ENCODE measurements at regions not wholly inside any gene's neighbourhood (a gene's known extent, or its start where the extent isn't known, plus 50 kb on each side); places are given as distances from the start of the nearest gene placed in this dataset.

DNA sequence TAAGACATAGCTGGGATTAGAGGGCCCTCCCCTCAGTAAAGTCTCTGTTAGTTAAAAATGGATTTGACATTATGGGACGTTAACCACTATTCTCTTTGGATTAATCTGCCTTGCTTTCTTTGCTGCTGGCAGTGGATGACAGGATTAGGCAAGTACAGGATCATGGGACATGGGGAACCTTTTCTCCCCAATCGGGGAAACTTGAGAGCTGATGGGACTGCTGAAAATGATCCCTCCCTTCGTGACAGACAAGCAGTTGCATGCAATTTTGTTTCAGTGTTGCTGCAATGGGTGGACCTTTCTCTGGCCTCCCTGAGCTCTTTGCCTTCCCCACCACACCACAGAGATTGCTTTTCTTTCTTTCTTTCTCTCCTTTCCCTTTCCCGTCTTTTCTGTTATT lies 120.2 kb upstream of the BANK1 start:
- H2AFZ ChIP-seq (ENCODE audit: low read length, unreplicated experiment): no peak overlapping the region
- H3K4me1 ChIP-seq (ENCODE audit: control insufficient read depth, insufficient read depth, low read length, unreplicated experiment): peaks cover 3% of the 10 kb centered on the region
- H3K79me2 ChIP-seq (ENCODE audit: control insufficient read depth, insufficient read depth, low read length, unreplicated experiment): no peaks in the 10 kb centered on the region
- H3K36me3 ChIP-seq (ENCODE audit: insufficient read depth, low read length): no peaks in the 10 kb centered on the region
- H3K27me3 ChIP-seq (ENCODE audit: insufficient read depth, low read length): no peaks in the 10 kb centered on the region
- H3K27ac ChIP-seq (ENCODE audit: low read depth, low read length): no peak overlapping the region
- no peak overlapping the region for H3K4me3 ChIP-seq (ENCODE audit: low read depth, low read length)

DNA sequence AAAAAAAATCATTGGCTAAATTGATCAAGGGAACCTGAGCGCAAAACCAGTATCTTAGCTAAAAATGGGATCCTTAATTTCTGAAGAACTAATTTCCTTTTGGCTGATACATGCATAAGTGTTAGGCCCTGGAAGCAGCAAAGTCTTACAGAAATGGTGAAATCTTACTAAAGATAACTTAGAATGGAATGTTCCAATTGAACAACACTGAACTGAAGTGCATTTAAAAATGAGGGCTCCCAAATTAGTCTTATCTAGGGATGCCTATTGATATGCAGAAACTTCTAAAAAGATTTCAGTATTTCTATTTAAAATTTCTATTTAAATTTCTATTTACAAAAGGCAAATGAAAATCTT lies 120.7 kb upstream of the BANK1 start:
- H3K4me3 ChIP-seq (ENCODE audit: low read depth, low read length): no peak overlapping the region
- no peaks in the 10 kb centered on the region for H3K79me2 ChIP-seq (ENCODE audit: control insufficient read depth, insufficient read depth, low read length, unreplicated experiment)
- no peaks in the 10 kb centered on the region for H3K27me3 ChIP-seq (ENCODE audit: insufficient read depth, low read length)
- no peak overlapping the region for H2AFZ ChIP-seq (ENCODE audit: low read length, unreplicated experiment)
- peaks cover 3% of the 10 kb centered on the region for H3K4me1 ChIP-seq (ENCODE audit: control insufficient read depth, insufficient read depth, low read length, unreplicated experiment)
- H3K27ac ChIP-seq (ENCODE audit: low read depth, low read length): no peak overlapping the region
- H3K36me3 ChIP-seq (ENCODE audit: insufficient read depth, low read length): no peaks in the 10 kb centered on the region

DNA sequence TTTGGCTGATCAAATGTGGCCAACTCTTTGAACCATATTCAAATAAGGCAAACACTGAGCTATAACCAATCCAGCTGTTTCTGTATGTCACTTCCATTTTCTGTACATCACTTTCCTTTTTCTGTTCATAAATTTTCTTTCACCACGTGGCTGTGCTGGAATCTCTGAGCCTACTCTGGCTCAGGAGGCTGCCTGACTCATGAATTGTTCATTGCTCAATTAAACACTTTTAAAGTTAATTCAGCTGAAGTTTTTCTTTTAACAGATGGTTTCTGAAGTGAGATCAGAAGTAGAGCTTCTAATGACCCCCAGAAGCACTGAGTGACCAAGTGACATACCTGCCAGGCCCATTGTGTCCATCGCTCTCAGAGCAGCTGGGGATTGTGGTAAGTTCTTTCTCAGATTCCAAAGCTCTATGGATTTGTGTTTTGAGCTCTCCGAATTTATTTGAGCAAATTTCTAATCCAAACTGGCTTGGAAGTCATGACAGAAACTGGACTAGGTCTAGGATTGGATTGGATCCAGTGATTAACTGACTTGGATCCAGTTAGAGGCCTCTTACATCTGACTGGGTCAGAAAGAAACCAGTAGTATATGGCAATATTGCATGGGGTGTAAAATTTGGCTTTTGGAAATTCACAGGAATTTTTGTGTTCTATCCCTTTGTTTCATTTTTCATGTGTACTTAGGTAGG lies 121.2 kb upstream of the BANK1 start:
- no peaks in the 10 kb centered on the region for H3K27me3 ChIP-seq (ENCODE audit: insufficient read depth, low read length)
- peaks cover 3% of the 10 kb centered on the region for H3K4me1 ChIP-seq (ENCODE audit: control insufficient read depth, insufficient read depth, low read length, unreplicated experiment)
- H2AFZ ChIP-seq (ENCODE audit: low read length, unreplicated experiment): peak overlapping the region; percentile 28
- no peaks in the 10 kb centered on the region for H3K79me2 ChIP-seq (ENCODE audit: control insufficient read depth, insufficient read depth, low read length, unreplicated experiment)
- no peak overlapping the region for H3K27ac ChIP-seq (ENCODE audit: low read depth, low read length)
- H3K36me3 ChIP-seq (ENCODE audit: insufficient read depth, low read length): no peaks in the 10 kb centered on the region
- H3K4me3 ChIP-seq (ENCODE audit: low read depth, low read length): no peak overlapping the region

DNA sequence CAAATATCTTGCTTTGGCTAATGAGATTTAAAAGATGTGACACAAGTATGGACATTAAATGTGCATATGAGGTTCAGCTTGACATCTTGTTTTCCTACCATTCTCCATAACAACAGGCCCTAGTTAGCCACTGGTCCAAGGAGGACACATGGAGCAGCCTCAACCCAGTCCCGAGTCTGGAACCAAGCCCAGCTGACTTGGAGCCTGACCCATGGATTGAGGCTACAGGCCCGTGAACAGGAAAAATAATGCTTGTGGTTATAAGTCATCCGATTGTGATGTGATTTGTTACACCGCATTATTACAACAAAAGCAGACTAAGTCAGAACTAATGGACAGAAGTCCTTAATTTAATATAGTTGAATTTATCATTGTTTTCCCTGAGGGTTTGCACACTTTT lies 123.2 kb upstream of the BANK1 start:
- H3K4me1 ChIP-seq (ENCODE audit: control insufficient read depth, insufficient read depth, low read length, unreplicated experiment): peaks cover 3% of the 10 kb centered on the region
- H3K4me3 ChIP-seq (ENCODE audit: low read depth, low read length): no peak overlapping the region
- no peak overlapping the region for H2AFZ ChIP-seq (ENCODE audit: low read length, unreplicated experiment)
- no peak overlapping the region for H3K27ac ChIP-seq (ENCODE audit: low read depth, low read length)
- H3K36me3 ChIP-seq (ENCODE audit: insufficient read depth, low read length): no peaks in the 10 kb centered on the region
- H3K27me3 ChIP-seq (ENCODE audit: insufficient read depth, low read length): no peaks in the 10 kb centered on the region
- no peaks in the 10 kb centered on the region for H3K79me2 ChIP-seq (ENCODE audit: control insufficient read depth, insufficient read depth, low read length, unreplicated experiment)

DNA sequence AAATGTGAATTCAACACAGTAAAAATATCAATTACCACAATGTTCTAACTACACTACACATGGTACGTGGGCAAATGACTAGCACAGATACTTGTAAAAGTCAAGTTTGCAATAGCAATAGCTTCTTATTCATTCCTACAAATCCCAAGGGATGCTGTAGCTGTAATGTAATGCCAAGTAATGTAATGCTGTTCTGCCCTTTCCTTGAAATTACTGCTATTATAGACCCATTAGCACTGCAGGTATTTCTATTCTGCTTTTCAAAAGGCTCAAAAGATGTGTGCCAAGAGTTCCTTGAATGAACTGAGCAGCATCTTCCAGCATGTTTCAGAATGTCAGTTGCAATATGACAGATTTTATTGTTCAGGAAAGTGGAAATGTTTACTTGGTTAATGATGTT lies 129.9 kb upstream of the BANK1 start:
- H3K4me3 ChIP-seq (ENCODE audit: low read depth, low read length): no peak overlapping the region
- no peaks in the 10 kb centered on the region for H3K27me3 ChIP-seq (ENCODE audit: insufficient read depth, low read length)
- no peaks in the 10 kb centered on the region for H3K36me3 ChIP-seq (ENCODE audit: insufficient read depth, low read length)
- peaks cover 4% of the 10 kb centered on the region for H3K4me1 ChIP-seq (ENCODE audit: control insufficient read depth, insufficient read depth, low read length, unreplicated experiment)
- H3K79me2 ChIP-seq (ENCODE audit: control insufficient read depth, insufficient read depth, low read length, unreplicated experiment): no peaks in the 10 kb centered on the region
- H2AFZ ChIP-seq (ENCODE audit: low read length, unreplicated experiment): no peak overlapping the region
- H3K27ac ChIP-seq (ENCODE audit: low read depth, low read length): no peak overlapping the region

DNA sequence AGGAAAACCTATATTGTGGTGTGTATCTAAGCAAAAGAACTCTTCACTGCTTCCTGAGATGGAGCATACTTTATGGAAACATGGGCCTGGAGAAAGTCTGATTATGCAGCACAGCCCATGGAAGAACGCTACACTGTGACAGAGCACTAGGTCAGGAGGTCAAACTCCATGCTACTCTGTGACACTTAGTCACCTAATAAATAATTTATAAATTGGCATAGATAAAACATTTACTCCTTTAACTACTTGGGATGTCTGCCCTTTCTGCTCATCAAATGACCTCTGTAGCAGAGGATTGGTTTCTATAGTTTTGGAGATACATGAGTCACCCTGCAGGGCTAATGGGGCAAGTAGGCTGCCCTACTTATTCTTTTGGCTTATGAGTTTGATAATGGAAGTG lies 134.7 kb upstream of the BANK1 start:
- Histone ChIP-seq H3K36me3 (ENCODE audit: insufficient read depth, low read length) (no peaks in the 10 kb centered on the region), H3K4me1 (ENCODE audit: control insufficient read depth, insufficient read depth, low read length, unreplicated experiment) (peaks cover 4% of the 10 kb centered on the region), H3K79me2 (ENCODE audit: control insufficient read depth, insufficient read depth, low read length, unreplicated experiment) (no peaks in the 10 kb centered on the region), H3K4me3 (ENCODE audit: low read depth, low read length) (no peak overlapping the region), H3K27me3 (ENCODE audit: insufficient read depth, low read length) (no peaks in the 10 kb centered on the region), H2AFZ (ENCODE audit: low read length, unreplicated experiment) (no peak overlapping the region), H3K27ac (ENCODE audit: low read depth, low read length) (no peak overlapping the region)

DNA sequence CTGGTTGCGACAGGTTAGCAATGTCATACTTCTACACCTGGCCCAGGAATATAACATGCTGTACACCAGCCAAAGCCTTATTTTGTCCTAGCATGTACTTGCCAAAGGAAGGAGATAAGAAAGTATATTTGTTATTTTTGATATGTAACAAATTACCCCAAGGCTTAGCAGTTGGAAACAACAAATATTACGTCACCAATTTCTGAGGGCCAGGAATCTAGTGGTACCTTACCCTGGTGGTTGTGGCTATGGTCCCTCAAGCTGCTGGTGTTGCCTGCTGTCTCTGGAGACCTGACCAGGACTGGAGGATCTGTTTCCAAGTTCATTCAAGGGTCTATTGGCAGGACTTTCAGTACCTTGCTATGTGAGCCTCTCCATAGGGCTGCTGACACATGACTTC lies 135.5 kb upstream of the BANK1 start:
- no peak overlapping the region for H3K27ac ChIP-seq (ENCODE audit: low read depth, low read length)
- H3K36me3 ChIP-seq (ENCODE audit: insufficient read depth, low read length): no peaks in the 10 kb centered on the region
- H3K79me2 ChIP-seq (ENCODE audit: control insufficient read depth, insufficient read depth, low read length, unreplicated experiment): no peaks in the 10 kb centered on the region
- no peak overlapping the region for H2AFZ ChIP-seq (ENCODE audit: low read length, unreplicated experiment)
- H3K4me3 ChIP-seq (ENCODE audit: low read depth, low read length): no peak overlapping the region
- H3K27me3 ChIP-seq (ENCODE audit: insufficient read depth, low read length): no peaks in the 10 kb centered on the region
- no peaks in the 10 kb centered on the region for H3K4me1 ChIP-seq (ENCODE audit: control insufficient read depth, insufficient read depth, low read length, unreplicated experiment)

DNA sequence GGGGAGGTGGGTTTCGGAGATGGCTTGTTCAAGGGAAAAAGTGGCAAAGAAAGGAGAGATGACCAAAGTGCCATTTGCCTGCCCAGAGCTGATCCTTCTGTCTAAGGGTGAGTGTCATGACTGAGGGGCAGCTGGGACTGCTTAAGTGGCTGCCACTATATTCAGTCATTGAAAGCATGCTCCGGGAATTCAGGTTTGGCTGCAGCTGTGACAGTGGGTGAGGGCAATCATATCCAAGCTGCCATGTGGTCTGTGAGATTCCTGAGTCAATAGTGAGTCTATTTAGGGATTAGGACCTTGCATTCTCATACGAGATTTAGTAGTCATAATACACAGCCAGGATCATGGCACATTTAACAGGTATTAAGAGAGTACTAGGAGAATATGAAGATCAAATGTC lies 138.8 kb upstream of the BANK1 start:
- Histone ChIP-seq H3K36me3 (ENCODE audit: insufficient read depth, low read length) (no peaks in the 10 kb centered on the region), H3K27ac (ENCODE audit: low read depth, low read length) (no peak overlapping the region), H3K4me1 (ENCODE audit: control insufficient read depth, insufficient read depth, low read length, unreplicated experiment) (no peaks in the 10 kb centered on the region), H2AFZ (ENCODE audit: low read length, unreplicated experiment) (no peak overlapping the region), H3K27me3 (ENCODE audit: insufficient read depth, low read length) (peaks cover 5% of the 10 kb centered on the region; the same call in 1 of the 2 replicates), H3K4me3 (ENCODE audit: low read depth, low read length) (no peak overlapping the region), H3K79me2 (ENCODE audit: control insufficient read depth, insufficient read depth, low read length, unreplicated experiment) (no peaks in the 10 kb centered on the region)

DNA sequence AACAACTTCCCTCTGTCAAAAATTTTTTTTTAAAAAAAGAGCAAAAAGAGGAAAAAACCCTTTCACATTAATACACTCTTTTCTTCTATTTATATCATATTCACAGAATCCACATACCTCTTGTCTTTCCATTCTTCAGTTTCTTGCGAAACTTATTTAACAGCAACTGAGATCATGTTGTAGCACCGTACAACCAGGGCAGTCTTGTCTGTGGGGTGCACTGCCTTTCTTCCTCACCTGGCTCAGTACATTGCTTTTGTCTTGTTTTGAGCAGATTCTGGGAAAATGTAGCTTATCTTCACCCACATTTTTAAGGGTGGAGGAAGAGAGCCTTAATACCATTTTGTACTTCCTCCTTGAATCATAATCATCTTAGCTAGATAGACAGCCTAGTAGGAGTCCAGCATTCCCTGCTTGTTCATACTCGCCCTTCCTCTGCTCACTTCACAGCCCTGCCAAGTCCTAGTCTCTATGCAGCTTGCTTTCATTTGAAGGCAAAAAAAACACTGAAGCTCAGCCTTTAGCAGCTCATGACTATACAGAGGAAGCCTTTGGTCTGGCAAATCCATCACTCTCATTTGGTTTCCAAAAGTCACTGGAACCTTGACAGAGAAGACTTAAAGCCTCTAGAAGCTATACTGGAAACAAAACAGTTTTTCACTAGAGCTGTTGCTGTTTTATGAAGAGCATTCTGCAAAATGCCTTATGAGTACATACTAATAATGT lies 140.6 kb upstream of the BANK1 start:
- H3K27ac ChIP-seq (ENCODE audit: low read depth, low read length): no peak overlapping the region
- peaks cover 5% of the 10 kb centered on the region; the same call in 1 of the 2 replicates for H3K27me3 ChIP-seq (ENCODE audit: insufficient read depth, low read length)
- no peaks in the 10 kb centered on the region for H3K36me3 ChIP-seq (ENCODE audit: insufficient read depth, low read length)
- H3K4me3 ChIP-seq (ENCODE audit: low read depth, low read length): no peak overlapping the region
- H3K79me2 ChIP-seq (ENCODE audit: control insufficient read depth, insufficient read depth, low read length, unreplicated experiment): no peaks in the 10 kb centered on the region
- no peaks in the 10 kb centered on the region for H3K4me1 ChIP-seq (ENCODE audit: control insufficient read depth, insufficient read depth, low read length, unreplicated experiment)
- H2AFZ ChIP-seq (ENCODE audit: low read length, unreplicated experiment): no peak overlapping the region

DNA sequence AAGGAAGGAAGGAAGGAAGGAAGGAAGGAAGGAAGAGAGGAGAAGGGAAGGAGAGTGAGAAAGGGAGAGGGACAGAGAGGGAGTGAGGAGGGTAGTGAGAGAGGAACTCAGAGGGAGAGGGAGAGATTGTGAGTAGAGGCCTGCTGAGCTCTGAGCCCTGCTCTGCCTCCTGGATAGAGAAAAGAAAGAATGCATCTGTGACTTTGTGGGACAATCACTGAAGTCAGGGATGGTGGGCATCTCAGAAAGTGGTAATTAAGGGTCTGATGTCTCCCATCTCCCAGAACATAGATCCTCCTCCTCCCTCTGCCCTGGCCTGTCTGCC lies 142.9 kb upstream of the BANK1 start:
- Histone ChIP-seq H3K36me3 (ENCODE audit: insufficient read depth, low read length) (no peaks in the 10 kb centered on the region), H3K27ac (ENCODE audit: low read depth, low read length) (no peak overlapping the region), H2AFZ (ENCODE audit: low read length, unreplicated experiment) (no peak overlapping the region), H3K79me2 (ENCODE audit: control insufficient read depth, insufficient read depth, low read length, unreplicated experiment) (no peaks in the 10 kb centered on the region), H3K27me3 (ENCODE audit: insufficient read depth, low read length) (peaks cover 15% of the 10 kb centered on the region), H3K4me3 (ENCODE audit: low read depth, low read length) (no peak overlapping the region), H3K4me1 (ENCODE audit: control insufficient read depth, insufficient read depth, low read length, unreplicated experiment) (no peaks in the 10 kb centered on the region)

DNA sequence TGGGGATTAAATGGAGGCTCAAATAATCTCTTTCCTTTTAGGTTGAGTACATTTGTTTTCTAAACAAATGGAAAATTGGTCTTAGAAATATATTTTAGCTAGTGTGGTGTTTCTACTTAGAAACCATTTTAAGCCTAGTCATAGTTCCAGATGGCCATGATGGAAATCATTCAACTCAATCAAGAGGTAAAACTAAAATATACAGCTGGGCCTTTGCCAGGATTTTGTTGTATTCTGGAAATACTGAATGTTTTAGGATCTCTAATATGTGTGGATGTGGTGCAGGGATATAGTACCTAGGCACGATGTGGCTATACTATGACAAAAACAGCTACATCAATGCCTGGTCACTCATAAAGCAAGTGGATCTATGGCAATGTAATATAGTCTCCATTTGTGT lies 146.0 kb upstream of the BANK1 start:
- Histone ChIP-seq H3K4me1 (ENCODE audit: control insufficient read depth, insufficient read depth, low read length, unreplicated experiment) (no peaks in the 10 kb centered on the region), H2AFZ (ENCODE audit: low read length, unreplicated experiment) (no peak overlapping the region)

More for the DNA sequence above, 146.0 kb upstream of the BANK1 start:
- no peaks in the 10 kb centered on the region for H3K36me3 ChIP-seq (ENCODE audit: insufficient read depth, low read length)
- H3K27me3 ChIP-seq (ENCODE audit: insufficient read depth, low read length): peaks cover 15% of the 10 kb centered on the region
- H3K4me3 ChIP-seq (ENCODE audit: low read depth, low read length): no peak overlapping the region
- H3K79me2 ChIP-seq (ENCODE audit: control insufficient read depth, insufficient read depth, low read length, unreplicated experiment): no peaks in the 10 kb centered on the region
- H3K27ac ChIP-seq (ENCODE audit: low read depth, low read length): no peak overlapping the region

Data from ACC112 (cell line).